GM06990 (cell line): ENCODE measurements at regions not wholly inside any gene's neighbourhood (a gene's known extent, or its start where the extent isn't known, plus 50 kb on each side); places are given as distances from the start of the nearest gene placed in this dataset.
"Not testable (repeated sequence)": the region's sequence is repeated elsewhere in the genome, so short reads cannot be mapped to it uniquely, and the experiment has no call there.

Experiments
- DNase-seq: peaks from one replicate; pipeline ENCODE4 v3.0.0-alpha.2; 2011; ENCODE audit not compliant: insufficient read length; ENCODE audit errors: extremely low read depth
- H3K27me3 ChIP-seq: replicated peaks from 2 replicates; pipeline ENCODE4 v1.6.0; 2011; ENCODE audit warnings: low read length; ENCODE audit not compliant: control insufficient read depth, insufficient read depth
- H3K36me3 ChIP-seq: 2 replicates; pipeline ENCODE4 v1.5.1; 2011; ENCODE audit warnings: low read length; ENCODE audit not compliant: control insufficient read depth, insufficient read depth
- H3K4me3 ChIP-seq: replicated peaks from 2 replicates; pipeline ENCODE4 v1.5.1; 2011; ENCODE audit warnings: low read depth, mild to moderate bottlenecking, control low read depth, low read length
- TF ChIP-seq, protein P1 (sequence below): IDR thresholded peaks from 2 replicates; pipeline ENCODE4 v1.5.1; 2011; ENCODE audit warnings: low read length, control low read depth, mild to moderate bottlenecking, inconsistent platforms; ENCODE audit not compliant: insufficient read depth, poor library complexity, severe bottlenecking

DNA sequence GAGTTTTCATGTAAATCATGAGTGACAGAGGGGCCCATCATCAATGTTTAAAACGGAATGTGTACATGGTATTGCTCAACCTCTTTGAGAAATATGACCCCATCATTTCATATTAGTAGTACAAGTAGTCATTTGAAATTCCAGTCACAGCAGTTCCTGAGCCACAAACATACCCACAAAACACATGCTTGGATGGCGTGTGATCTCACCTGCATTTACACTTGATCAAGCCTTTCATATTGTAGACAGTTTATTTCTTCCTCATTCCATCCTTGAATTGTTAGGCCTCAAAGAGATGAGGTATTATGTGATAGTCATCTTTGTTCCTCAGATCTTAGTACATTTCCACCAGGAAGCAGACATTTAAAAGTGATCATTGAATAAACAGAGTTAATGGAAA lies 96.8 kb upstream of the TAS2R1 start:
- no peaks in the 10 kb centered on the region for H3K27me3 ChIP-seq
- TF ChIP-seq, protein P1, sequence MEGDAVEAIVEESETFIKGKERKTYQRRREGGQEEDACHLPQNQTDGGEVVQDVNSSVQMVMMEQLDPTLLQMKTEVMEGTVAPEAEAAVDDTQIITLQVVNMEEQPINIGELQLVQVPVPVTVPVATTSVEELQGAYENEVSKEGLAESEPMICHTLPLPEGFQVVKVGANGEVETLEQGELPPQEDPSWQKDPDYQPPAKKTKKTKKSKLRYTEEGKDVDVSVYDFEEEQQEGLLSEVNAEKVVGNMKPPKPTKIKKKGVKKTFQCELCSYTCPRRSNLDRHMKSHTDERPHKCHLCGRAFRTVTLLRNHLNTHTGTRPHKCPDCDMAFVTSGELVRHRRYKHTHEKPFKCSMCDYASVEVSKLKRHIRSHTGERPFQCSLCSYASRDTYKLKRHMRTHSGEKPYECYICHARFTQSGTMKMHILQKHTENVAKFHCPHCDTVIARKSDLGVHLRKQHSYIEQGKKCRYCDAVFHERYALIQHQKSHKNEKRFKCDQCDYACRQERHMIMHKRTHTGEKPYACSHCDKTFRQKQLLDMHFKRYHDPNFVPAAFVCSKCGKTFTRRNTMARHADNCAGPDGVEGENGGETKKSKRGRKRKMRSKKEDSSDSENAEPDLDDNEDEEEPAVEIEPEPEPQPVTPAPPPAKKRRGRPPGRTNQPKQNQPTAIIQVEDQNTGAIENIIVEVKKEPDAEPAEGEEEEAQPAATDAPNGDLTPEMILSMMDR = no peak
- no peaks in the 10 kb centered on the region for H3K36me3 ChIP-seq
- H3K4me3 ChIP-seq = no peak overlapping the region
- no peak for DNase-seq

DNA sequence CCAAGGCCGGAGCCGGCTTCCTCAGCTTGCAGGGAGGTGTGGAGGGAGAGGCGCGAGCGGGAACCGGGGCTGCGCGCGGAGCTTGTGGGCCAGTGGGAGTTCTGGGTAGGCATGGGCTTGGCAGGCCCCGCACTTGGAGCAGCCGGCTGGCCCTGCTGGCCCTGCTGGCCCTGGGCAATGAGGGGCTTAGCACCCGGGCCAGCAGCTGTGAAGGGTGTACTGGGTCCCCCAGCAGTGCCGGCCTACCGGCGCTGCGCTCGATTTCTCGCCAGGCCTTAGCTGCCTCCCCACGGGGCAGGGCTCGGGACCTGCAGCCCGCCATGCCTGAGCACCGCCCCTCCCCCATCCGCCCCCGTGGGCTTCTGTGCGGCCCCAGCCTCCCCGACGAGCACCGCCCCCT lies 95.1 kb upstream of the TAS2R1 start:
- H3K36me3 ChIP-seq, DNase-seq, H3K4me3 ChIP-seq, H3K27me3 ChIP-seq: not testable (repeated sequence)

DNA sequence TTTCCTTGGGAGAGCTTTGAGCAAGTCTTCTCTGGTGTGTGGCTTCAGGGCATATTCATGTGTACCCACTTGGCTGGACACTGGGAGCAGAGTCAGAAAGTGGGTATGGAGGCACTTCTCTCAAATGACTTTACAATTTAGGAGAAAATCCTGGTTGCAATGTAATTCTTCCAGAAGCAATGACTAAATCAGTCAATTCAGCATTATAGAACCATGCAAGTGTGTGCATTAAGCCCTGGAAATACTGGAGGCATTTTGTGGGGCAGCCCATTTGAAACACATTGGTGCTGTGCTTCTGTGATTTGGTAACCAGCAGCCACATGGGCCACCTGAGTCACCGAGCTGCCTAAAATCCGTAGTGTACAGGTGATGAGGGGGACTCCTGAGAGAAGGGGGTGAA lies 94.6 kb upstream of the TAS2R1 start:
- TF ChIP-seq, protein P1 = no peak
- Histone ChIP-seq H3K36me3 (no peaks in the 10 kb centered on the region), H3K27me3 (no peaks in the 10 kb centered on the region), H3K4me3 (no peak overlapping the region)
- no peak for DNase-seq

DNA sequence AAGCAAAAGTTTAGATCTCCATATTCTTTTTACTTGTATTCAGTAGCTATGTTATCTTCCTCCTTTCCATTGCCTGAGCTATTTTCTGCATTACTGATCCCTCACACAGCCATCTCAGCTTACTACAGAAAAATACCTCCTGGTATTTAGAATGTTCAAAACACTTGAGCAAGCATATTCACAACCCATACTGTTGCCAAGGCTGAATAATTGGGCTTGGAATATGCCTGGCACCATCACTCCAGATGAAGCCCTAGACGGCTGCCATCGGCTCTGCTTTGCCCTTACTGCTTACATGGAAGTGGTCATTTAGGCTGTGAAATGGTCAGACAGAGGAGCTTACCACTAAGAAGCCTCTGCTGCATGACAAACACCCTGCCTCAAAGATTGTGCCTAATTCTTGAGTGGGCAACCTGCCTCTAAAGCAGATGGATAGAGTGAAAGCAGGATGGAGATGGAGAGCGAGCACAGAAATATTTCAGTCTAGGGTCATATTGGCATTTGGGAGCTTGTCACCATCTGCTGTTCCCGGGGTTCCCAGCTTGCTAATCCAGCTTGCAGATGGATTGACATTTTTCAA lies 92.5 kb upstream of the TAS2R1 start:
- Histone ChIP-seq H3K27me3 (no peaks in the 10 kb centered on the region), H3K36me3 (no peaks in the 10 kb centered on the region), H3K4me3 (no peak overlapping the region)
- no peak for DNase-seq
- TF ChIP-seq, protein P1 = no peak

DNA sequence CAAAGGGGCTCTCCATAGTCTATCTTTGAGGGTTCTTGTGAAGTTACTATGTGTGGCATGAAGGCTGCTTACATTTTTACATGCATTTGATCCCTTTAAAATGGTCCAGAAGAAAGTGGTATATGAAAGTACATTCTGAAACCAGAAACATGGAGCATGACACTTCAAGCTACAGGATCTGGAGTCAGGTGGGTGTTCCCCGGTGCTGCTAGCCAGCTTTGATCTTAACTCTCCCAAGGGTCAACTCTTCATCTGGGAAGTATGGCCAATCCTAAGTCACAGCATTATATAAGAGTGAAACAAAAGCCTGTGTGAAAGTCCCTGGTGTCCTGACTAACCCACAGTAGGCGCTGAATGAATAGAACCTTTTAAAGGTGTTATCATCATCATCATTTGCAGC lies 91.0 kb upstream of the TAS2R1 start:
- H3K36me3 ChIP-seq = no peaks in the 10 kb centered on the region
- no peaks in the 10 kb centered on the region for H3K27me3 ChIP-seq
- DNase-seq = no peak
- TF ChIP-seq, protein P1 = no peak
- no peak overlapping the region for H3K4me3 ChIP-seq

DNA sequence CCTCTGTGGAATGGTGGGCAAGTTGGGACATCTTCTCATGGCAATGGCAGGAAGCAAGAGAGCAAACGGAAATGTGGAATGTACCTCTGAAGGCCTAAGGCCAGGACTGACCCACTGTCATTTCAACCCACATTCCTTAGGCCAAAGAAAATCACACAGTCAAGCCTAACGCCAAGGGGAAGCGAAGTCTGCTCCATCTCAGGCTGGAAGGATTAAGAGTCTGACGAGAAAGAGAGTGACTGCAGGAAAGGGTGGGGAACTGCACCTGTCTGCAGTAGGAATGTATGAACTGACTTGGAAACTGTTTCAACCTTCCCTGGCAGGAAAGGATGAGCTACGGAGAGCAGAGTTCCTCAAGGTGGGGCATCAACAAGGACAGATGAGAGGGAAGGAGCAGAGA lies 90.2 kb upstream of the TAS2R1 start:
- TF ChIP-seq, protein P1 = no peak
- Histone ChIP-seq H3K4me3 (no peak overlapping the region), H3K27me3 (no peaks in the 10 kb centered on the region), H3K36me3 (no peaks in the 10 kb centered on the region)
- DNase-seq = no peak
